Body of pancreas (tissue), 4 donors: ENCODE measurements at regions not wholly inside any gene's neighbourhood (a gene's known extent, or its start where the extent isn't known, plus 50 kb on each side); places are given as distances from the start of the nearest gene placed in this dataset.

Experiments
- POLR2A ChIP-seq, 3 donors: fragments of 450-650 bp; IDR thresholded peaks; one replicate each; pipeline ENCODE4 v1.6.1; 2016; ENCODE audit warnings: antibody characterized with exemption in 3 of 3, mild to moderate bottlenecking in 2 of 3
- TF ChIP-seq, protein P1 (sequence below), 7 experiments: fragments of 450-650 bp in 4 of 7; fragments of 200-600 bp in 3 of 7; sonication (generic) in 3 of 7; IDR thresholded peaks; one replicate each; pipeline ENCODE4 v1.5.1; 2016 to 2019; ENCODE audit warnings: antibody characterized with exemption in 7 of 7

DNA sequence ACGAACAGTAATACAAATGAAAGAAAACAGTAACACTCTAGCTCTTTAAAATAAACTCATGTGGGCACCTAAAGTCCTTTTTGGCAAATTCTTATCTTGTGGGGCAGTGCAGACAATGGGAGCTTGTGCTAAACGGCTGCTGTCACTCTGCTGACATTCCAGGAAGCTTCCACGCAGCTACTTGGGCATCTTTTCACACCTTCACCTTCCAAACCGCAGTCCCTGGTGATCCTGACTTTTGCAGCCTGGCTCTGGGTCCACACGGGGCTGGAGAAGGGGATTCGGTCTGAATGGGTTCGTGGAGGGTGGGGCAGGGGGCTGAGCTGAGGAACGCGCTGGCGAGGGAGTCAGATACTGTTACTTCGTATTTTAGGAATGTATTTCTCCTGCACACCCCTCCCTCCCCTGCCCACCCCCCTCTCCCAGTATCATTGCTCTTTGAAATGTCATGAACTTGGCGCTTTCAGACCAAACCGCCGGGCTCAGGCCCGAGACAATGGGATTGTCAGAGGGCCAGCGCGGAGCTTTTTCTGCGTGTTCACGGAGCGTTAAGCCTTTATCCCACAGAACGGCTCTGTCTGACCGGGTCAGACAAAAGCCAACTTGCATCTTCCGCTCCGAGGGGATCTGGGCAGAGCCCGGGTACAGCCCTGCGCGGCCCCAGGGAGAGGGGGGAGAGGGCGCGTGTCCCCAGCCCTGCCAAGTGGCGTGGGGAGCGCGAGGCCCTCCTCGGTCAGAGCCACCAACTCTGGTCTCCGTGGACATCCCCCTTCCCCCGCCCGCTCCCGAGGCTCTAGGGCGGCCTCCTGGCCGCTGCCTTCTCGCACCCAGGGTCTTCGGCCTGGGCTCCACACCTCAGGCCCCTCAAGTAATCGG lies 76.7 kb upstream of the EN2 start:
- TF ChIP-seq POLR2A (IDR thresholded peaks at IDR 0.05), result no peak
- TF ChIP-seq, protein P1, sequence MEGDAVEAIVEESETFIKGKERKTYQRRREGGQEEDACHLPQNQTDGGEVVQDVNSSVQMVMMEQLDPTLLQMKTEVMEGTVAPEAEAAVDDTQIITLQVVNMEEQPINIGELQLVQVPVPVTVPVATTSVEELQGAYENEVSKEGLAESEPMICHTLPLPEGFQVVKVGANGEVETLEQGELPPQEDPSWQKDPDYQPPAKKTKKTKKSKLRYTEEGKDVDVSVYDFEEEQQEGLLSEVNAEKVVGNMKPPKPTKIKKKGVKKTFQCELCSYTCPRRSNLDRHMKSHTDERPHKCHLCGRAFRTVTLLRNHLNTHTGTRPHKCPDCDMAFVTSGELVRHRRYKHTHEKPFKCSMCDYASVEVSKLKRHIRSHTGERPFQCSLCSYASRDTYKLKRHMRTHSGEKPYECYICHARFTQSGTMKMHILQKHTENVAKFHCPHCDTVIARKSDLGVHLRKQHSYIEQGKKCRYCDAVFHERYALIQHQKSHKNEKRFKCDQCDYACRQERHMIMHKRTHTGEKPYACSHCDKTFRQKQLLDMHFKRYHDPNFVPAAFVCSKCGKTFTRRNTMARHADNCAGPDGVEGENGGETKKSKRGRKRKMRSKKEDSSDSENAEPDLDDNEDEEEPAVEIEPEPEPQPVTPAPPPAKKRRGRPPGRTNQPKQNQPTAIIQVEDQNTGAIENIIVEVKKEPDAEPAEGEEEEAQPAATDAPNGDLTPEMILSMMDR (IDR thresholded peaks at IDR 0.05), result no peak
